ENCODE measurements at regions not wholly inside any gene's neighbourhood (a gene's known extent, or its start where the extent isn't known, plus 50 kb on each side); places are given as distances from the start of the nearest gene placed in this dataset.

GRCh38 chr12:77522247-77522646 lies 308.4 kb upstream of the NAV3 start:
- no peak for TF ChIP-seq USF2 (IDR thresholded peaks at IDR 0.05; ENCODE audit: low read depth, low read length)
- no peak for TF ChIP-seq POLR2A (IDR thresholded peaks at IDR 0.05; ENCODE audit: low read depth, low read length)
- no peak for TF ChIP-seq FOS (IDR thresholded peaks at IDR 0.05; ENCODE audit: low read depth, low read length)
- TF ChIP-seq MAFK (IDR thresholded peaks at IDR 0.05; ENCODE audit: low read depth, low read length) = no peak
- no peak for TF ChIP-seq CTCF (conservative IDR thresholded peaks at IDR 0.05; ENCODE audit: low read depth, low read length)
- no peak for TF ChIP-seq MAZ (IDR thresholded peaks at IDR 0.05; ENCODE audit: borderline replicate concordance, low read depth, low read length)
- TF ChIP-seq RFX5 (IDR thresholded peaks at IDR 0.05; ENCODE audit: low read depth, low read length) = no peak
- no peak for TF ChIP-seq RCOR1 (IDR thresholded peaks at IDR 0.05; ENCODE audit: insufficient replicate concordance, low read length)
- TF ChIP-seq MXI1 (IDR thresholded peaks at IDR 0.05; ENCODE audit: borderline replicate concordance, low read depth, low read length) = no peak
- TF ChIP-seq CEBPB (IDR thresholded peaks at IDR 0.05; ENCODE audit: low read depth, low read length) = no peak
- TF ChIP-seq BHLHE40 (IDR thresholded peaks at IDR 0.05; ENCODE audit: low read depth, low read length) = no peak
- TF ChIP-seq RAD21 (IDR thresholded peaks at IDR 0.05; ENCODE audit: low read length) = no peak

All from IMR-90 (cell line).